ENCODE measurements at regions not wholly inside any gene's neighbourhood (a gene's known extent, or its start where the extent isn't known, plus 50 kb on each side); places are given as distances from the start of the nearest gene placed in this dataset.

DNA sequence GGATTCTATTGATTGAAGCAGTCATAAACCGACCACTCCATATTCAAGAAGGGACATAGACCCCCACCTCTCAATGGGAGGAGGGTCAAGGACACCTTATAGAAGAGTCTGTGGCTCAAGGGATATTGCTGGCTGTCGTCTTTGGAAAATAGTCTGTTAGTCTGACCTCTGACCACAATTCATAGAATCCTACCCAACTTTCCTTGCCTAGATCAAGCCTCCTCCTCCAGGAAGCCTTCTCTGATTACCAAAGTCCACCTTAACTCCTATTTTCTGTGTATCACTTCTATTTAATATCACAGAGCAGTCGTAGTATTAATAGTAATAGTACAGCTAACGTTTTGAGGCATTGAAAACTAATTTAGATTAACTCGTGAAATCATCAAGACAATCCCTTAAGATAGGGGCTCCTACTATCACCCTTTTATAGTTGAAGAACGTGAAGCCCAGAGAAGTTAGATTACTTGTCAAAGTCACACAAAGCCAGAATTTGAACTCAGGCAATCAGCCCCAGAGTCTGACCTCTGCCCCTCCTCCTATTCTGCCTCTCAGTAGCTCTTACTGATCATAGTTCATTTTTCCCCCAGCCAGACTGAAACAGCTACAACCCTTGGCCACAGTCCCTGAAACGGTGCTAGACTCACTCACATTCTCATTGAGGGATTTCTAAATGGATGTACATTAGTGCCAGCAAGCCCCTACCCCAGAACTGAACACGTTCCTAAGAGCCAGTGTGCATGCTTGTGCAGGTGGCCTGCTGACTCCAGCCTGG lies 636.6 kb downstream of the MID1IP1 start:
- TF ChIP-seq, protein P1, sequence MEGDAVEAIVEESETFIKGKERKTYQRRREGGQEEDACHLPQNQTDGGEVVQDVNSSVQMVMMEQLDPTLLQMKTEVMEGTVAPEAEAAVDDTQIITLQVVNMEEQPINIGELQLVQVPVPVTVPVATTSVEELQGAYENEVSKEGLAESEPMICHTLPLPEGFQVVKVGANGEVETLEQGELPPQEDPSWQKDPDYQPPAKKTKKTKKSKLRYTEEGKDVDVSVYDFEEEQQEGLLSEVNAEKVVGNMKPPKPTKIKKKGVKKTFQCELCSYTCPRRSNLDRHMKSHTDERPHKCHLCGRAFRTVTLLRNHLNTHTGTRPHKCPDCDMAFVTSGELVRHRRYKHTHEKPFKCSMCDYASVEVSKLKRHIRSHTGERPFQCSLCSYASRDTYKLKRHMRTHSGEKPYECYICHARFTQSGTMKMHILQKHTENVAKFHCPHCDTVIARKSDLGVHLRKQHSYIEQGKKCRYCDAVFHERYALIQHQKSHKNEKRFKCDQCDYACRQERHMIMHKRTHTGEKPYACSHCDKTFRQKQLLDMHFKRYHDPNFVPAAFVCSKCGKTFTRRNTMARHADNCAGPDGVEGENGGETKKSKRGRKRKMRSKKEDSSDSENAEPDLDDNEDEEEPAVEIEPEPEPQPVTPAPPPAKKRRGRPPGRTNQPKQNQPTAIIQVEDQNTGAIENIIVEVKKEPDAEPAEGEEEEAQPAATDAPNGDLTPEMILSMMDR (IDR thresholded peaks at IDR 0.05), result no peak
- TF ChIP-seq POLR2A (IDR thresholded peaks at IDR 0.05), result no peak
